T1000 (cell line): ENCODE measurements at regions not wholly inside any gene's neighbourhood (a gene's known extent, or its start where the extent isn't known, plus 50 kb on each side); places are given as distances from the start of the nearest gene placed in this dataset.
"Not testable (repeated sequence)": the region's sequence is repeated elsewhere in the genome, so short reads cannot be mapped to it uniquely, and the experiment has no call there.

Source experiments
- DNase-seq: peaks from one replicate; lab custom pipeline; 2025; ENCODE audit warnings: mixed read lengths; lab: John Stamatoyannopoulos, UW

DNA sequence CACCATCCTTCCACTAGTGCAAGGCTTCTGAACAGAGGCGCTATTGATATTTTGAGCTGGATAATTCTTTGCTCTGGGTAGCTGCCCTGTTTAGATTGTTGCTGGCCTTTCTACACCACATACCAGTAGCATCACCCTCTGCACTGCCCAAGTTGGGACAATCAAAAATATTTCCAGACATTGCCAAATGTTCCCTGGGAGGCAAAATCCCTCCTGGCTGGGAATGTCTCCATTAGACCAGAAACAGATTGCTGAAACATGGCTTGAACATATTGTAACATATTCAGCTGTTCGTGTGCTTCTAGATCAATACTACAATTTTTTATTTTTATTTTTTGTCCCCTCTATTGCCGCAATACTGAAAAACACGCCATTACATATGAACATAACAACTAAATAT is 174.6 kb downstream of the ABCA8 start:
- DNase-seq, result no peak

DNA sequence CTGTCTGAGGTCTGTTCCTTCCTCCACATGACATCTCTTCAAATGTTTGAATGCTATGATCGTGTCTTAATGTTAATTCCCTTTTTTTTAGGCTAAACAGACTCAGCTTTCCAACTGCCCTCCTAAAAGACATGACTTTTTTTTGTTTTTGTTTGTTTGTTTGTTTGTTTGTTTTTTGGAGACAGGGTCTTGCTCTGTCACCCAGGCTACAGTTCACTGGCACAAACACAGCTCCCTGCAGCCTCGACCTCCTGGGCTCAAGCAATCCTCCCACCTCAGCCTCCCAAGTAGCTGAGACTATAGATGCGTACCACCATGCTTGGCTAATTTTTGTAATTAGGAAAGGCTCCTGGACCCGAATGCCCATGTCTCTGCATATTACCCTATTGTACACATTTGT is 176.5 kb downstream of the ABCA8 start:
- DNase-seq, result no peak

DNA sequence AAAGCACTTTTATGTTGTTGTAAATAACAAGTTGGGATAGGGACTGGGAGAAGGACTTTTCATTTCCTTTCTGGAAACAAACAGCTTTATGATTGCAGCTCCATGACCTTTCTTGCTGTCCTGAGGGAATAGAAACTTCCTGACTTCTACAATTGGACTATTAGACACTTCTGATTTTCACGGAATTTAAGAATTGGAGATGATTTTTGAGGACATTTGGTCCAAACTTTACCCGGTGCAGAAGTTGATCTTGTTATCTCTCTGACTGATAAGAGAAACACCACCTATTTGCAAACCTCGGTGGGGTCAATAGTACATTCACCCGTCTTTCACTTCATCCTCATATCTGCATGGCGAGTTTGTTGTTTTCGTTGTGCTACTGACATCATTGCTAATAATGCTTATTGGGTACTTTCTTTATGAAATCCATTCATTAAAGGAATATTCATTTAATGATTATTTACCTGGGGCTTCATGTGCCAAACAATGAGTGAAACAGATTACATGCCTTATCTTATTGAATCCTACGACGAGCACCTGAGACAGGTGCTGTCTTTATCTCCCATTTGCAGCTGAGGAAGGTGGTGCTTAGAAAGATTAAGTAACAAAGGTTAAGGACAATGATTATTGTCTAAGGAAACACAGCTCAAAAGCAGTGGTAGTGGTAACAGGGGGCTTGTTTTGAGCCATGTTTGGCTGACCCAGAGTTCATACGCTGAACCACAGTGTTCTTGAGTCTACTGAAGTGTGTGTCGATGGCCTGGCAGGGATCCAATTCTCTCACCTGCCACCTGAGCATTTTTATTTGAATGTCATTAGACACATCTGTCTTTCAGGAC is 176.9 kb upstream of the FAM20A start:
- DNase-seq, result no peak

DNA sequence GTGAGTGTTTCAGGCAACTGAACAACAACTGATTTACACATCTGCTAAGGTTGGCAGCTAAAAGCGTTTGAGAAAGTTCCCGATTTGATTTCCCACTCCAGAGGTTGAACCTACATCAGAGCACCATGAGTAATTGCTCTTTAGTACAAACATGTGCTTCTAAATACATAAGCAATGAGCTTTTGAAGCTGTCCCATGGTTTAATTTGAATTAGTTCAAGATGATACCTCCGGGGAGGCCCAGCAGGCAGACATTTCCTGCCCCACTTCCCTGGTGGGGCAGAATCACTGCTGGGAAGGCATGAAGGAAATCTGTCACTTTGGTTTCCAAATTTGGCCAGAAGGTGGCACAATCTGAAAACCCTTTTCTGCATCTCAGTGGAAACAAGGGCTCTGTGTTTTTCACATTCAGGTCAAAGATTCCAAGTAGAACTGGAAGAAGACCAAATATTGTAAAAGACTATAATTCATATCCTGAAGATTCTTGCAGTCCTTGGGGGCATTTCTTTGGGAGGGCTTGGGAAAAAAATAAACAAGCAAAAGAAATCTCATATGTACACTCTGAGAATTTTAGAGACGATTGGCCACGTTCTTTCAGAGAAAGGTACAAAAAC is 176.2 kb upstream of the FAM20A start:
- DNase-seq, result peak; percentile 39

DNA sequence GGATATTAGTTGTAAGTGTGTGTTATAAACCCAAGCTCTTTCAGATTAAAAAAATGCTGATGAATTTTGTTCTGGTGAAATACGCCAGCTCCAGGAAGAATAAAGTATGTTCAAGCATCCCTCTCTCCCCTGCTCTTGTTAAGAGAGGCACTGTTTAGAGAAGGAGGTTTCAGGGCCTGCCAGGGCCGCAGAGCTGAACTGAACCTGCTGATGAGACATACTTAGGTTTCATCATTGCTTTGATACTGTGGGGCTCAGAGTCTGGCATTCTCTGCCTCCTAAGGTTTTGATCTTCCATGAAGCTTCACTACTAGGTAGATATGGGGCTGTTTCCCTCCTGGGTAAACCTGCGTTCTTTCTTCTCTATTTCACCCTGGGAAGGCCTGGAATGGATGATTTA is 175.3 kb upstream of the FAM20A start:
- DNase-seq, result no peak

DNA sequence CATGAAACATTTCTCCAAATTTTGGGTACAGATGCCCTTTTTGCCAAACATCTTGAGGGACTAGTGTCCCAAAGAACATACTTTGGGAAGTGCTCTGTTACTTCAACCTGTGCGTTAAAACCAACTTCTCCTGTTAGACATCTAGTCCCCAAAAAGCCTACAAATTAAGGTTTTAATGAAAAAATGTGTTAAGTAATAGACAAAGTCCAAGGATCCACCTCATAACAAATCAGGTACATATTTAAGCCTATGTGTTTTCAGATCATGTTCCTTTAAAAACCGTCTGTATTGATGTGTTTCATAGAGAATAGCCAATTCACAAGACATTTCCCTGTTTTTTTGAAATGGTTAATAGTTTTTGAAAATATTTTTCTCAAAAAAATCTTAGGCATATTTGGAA is 174.8 kb upstream of the FAM20A start:
- DNase-seq, result no peak

DNA sequence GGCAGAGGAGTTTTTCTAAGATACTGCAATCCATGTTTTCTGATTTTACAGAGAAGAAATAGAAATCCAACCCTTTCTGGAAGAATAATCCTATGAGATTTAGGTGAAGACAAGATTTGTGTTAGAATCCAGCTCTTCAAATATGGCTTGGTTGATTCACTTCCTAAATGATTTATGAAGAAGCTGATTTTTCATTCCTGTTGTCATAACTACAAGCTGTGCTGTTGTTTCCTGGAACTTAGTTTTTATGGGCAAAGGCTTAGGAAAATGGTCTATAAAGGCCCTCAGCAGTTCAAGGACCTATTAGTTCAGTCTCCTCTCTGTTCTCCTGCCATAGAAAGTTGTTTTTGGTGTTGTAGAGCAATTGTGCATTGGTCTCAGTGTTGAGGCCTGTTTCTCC is 174.2 kb upstream of the FAM20A start:
- no peak for DNase-seq

DNA sequence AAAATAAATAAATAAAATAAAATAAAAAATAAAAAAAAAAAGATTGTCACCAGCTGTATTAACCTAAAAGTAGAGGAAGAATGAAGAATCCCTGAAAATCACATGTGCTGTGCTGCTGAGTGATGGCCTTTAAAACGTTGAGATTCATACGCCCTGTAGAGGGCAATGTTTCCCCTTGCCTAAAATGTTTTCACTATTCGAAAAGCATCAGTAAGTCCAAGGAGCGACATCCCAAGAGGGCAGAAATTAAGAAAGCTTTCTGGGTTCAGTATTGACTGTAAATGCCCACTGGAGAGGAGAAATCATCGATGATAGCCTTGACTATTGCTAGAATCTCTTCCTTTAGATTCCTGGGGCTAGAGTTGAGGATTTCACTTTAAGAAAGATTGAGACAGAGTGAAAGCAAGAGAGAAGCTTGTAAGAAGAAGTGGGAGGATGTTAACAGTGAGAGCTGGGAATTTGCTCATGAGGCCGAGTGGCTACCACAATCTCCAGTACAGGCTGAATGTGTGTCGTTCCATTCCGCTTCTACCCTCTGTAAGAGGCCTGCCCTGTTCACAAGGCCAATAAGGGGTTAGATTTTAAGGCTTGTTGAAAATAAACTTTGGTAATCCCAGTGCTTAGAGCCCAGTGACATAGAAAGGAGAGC is 170.8 kb upstream of the FAM20A start:
- DNase-seq, result no peak

DNA sequence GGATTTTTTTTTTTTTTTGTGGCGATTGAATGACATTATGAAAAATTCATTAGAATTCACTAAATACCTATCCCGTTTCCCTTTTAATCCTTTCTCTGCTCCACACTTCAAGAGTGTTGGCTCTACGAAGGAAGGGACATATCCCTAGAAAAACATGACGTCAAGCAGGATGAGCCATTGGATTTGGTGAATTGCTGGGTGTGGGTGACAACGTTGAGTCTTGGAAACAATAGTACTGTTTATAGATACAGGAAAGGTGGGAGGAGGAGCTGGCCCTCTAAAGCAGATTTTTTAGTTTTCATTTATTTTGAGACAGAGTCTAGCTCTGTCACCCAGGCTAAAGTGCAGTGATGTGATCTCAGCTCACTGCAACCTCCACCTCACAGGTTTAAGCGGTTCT is 167.6 kb upstream of the FAM20A start:
- DNase-seq, result no peak

DNA sequence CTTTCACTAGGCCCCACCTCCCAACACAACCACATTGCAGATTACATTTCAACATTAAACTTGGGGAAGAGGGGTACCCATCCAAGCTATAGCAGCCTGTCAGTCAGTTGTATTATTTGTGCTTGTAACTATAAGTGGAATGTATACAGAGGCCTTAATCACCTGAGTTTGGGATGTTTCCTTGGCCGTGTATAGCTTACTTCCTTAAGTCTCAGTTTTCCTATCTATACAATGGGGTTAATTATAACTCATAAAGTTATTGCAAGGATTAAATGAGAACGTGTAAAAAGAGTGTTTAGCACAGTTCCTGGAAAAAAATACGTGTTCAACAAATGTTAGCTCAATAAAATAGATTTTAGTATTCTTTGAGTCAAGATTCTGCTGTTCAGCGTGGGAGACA is 165.5 kb upstream of the FAM20A start:
- no peak for DNase-seq

DNA sequence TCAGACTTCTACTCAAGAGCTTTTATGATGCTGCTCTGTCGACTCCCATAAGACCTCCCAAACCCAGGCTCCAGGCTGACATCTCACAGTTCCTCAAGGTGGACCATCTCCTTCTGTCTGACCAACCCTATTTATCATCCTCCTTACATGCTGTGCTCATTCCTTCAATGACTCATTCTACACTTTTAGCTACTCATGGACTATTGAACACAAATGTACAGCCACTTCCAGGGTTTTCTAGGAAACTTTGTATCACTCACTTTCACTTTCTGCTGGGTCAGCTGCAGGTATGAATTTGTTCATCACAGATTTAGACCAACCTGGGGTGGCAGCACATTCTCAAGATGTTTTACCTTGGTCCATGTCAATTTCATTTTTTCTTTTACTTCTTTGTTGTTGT is 162.4 kb upstream of the FAM20A start:
- no peak for DNase-seq

DNA sequence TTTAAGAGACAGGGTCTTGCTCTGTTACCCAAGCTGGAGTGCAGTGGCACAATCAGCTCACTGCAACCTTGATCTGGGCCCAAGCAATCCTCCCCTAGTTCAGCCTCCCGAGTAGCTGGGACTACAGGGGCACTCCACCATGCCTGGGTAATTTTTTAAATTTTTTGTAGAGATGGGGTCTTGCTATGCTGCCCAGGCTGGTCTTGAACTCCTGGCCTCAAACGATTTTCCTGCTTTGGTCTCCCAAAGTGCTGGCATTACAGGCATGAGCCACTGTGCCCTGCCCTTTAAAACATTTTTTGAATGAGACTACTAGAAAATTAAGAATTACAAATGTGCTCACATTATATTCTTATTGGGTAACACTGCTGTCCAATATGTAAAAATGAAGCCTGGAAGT is 161.7 kb upstream of the FAM20A start:
- no peak for DNase-seq

DNA sequence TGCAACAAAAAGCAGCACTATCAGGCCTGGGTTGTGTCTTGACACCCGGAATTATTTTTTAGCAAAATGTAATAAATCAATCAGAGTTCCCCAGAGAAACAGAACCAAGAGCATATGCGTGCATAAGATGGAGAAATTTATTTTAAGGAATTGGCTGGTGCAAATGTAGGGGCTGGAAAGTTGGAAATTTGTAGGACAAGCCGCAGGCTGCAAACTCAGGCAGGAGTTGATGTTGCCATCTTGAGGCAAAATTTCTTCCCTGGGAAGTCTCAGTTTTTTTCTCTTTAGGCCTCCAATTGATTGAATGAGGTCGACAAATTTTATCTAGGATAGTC is 158.9 kb upstream of the FAM20A start:
- no peak for DNase-seq

DNA sequence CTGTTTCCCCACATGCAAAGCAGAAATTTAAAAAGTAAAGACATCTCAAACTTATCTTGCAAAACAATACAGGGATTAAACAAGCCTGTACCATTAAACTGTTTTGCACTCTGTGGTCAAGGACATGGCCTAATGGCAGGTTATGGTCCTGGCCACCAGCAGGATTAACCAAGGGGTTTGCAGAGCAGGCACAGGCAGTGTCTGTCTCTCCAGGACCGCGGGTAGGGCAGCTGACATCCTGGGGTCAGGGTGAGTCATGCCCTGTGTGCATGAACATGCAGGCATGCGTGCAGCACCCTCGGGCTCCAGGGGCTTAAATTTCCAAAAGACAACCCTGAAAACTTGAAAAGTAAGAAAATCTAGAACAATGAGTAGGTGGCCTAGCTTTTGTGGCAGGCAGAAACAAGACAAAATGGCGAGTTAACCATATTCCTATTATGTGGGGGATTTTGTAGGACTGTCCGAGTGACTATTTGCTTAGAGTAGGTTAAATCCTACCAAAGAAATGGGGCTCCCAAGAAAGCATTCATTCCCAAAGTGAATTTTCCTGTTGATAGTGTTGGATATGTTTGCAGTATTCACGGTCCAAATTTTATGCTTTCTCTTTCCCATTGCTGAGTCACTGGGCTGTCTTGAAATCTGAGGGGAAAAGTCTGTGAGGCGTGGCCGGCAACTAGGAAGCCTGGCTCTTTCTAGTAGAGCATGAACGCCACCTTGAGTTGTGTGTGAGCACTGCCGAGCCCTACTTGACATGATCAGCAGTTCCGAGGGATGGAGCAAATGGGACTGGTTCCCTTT is 158.4 kb upstream of the FAM20A start:
- DNase-seq, result peak; percentile 76

DNA sequence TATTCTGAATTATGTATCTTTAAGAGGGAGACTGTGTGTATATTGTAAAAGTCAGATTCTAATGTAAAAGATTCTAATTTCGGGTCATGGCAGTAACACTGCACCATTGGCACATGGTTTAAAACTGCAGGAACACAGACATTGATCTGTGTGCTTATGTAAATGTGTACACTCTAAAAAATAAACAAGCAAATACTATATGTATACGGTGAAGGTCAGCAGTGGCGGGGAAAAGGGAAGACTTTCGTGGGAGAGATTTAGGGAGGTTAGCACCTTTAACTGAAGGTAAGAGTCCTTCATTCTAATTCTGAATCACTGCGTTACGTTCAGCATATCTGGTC is 157.8 kb upstream of the FAM20A start:
- no peak for DNase-seq

DNA sequence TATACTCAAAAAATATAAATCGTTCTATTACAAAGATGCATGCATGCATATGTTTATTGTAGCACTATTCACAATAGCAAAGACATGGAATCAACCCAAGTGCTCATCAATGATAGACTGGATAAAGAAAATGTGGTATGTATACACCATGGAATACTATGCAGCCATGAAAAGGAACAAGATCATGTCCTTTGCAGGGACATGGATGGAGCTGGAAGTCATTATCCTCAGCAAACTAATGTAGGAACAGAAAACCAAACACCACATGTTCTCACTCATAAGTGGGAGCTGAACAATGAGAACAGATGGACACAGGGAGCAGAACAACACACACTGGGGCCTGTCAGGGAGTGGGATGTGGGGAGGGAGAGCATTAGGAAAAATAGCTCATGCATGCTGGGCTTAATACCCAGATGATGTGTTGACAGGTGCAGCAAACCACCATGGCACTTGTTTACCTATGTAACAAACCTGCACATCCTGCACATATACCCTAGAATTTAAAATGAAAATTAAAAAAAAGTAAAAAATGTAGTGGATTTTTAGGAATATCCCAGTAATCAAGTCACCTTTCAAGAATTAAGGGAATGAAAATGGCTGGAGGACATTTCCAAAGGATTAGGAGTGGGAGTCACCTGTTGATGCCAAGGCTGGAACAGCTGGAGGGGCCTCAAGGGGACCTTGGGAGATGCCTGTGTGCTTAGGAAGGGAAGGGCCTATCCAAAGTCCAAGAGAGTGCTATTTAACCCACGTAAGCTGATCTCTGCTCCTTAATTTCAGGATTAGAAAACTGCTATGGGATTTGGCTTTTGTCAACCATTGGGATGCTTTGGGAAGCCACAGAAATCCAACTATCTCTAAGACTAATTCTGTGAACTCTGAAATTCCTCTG is 156.9 kb upstream of the FAM20A start:
- DNase-seq, result not testable (repeated sequence)

DNA sequence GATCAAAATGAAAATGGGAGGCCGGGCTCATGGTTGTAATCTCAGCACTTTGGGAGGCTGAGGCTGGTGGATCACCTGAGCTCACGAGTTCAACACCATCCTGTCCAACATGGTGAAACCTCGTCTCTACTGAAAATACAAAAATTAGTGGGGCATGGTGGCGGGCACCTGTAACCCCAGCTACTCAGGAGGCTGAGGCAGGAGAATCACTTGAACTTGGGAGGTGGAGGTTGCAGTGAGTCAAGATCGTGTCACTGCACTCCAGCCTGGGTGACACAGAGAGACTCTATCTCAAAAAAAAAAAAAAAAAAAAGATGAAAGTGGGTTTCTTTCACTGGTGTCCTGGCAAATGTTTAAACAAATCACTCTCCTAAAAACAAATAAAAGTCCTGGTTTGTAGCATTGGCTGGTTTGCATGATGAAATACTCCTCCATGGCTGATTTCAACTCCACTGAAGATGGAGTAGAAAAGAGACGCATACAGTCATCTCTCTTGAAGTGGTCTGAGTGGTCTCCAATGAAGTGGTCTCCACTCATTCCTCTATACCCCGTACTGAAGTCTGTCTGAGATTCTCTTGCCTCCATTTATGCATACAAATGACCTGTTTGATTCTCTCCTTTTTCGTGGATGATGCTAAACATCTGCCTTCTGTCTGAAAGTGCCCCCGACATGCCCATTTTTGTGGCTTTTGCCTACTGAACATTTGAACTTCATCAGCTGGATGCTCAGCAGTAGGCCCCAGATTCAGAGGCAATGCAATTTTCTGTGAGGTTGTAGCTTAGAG is 153.0 kb upstream of the FAM20A start:
- no peak for DNase-seq

DNA sequence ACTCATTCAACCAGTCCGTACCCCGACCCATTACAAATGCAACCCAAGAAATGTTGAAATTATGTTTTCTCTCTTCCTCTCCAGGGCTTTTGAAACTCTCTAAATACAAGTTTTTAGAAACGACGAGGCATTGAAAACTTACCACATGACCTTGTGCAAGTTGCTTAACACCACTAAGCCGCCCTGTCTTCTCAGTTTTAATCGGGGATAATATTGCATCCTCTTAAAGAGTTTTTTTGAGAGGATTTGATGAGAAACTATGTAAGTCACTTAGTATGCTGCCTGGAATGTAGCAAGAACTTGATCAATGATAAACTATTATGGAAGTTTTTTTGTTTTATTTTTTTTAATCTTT is 149.0 kb upstream of the FAM20A start:
- DNase-seq, result no peak

DNA sequence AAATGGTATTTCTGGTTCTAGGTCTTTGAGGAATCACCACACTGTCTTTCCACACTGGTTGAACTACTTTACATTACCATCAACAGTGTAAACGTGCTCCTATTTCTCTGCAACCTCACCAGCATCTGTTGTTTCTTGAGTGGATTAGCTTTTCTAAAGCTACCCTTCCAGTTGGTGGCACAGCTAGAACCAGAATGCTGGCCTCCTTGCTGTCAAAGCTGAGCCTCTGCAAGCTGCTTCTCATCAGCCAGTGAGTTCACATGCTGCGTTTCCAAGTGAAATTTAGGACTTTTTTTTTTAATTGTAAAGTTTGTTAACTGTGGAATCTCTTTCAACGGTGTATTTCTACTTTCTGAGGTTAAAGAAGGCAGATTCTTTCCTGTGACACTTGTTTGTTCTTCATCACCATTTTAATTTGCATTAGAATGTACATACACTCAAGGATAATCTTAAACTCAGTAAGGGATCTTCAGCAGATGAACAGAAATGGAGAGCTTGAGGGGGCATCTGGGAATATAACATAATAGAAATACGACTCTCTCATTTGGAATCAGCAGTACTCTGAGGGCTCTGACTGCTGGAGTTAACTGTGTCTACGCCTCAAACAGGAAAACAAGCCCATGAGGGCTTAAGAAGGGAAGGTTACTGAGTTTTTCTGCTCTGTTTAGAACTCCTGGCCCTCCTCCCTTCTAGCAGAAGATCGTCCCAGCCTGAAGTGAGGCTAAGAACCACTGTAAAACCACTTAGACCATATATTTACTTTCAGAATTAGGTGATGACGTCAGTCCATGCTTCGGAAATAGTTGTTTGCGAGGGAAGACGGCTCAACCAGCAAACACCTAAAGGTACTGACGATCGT is 148.4 kb upstream of the FAM20A start:
- no peak for DNase-seq

DNA sequence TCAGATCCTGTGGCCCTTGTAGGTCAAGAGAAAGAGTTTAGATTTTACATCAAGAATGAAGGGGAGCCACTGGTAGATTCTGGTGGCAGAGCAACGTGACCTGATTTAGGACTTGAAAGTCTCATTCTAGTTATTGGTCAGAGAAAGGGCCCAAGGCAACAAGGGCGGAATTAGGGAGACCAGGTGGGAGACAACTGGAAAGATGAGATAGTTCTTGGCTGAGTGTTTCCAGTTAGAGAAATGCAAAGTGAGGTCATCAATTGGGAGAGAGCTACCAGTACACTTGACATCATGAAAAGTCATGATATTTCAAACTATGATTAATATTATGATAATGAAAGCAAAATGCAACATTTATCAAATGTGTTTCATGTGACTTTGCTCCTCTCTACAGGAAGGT is 147.2 kb upstream of the FAM20A start:
- DNase-seq, result no peak
